GM23338 (cell line): ENCODE measurements at regions not wholly inside any gene's neighbourhood (a gene's known extent, or its start where the extent isn't known, plus 50 kb on each side); places are given as distances from the start of the nearest gene placed in this dataset.

Source experiments
- ATAC-seq: fragments of 200-7000 bp; cut with Tn5 transposase; 3 replicates; pipeline ENCODE4 v1.9.1; 2020
- DNase-seq: peaks from one replicate; pipeline ENCODE4 v3.0.0-alpha.2; 2015; ENCODE audit warnings: low spot score
- H2AFZ ChIP-seq: fragments of 200-600 bp; sonication (generic); 2 replicates; pipeline ENCODE4 v1.8.0; 2016; ENCODE audit warnings: antibody characterized with exemption, mild to moderate bottlenecking, moderate library complexity
- H3F3A ChIP-seq: fragments of 200-600 bp; sonication (generic); replicated peaks from 2 replicates; pipeline ENCODE4 v1.8.0; 2017; ENCODE audit warnings: antibody characterized with exemption, mixed run types, low read depth
- H3K27ac ChIP-seq: fragments of 200-600 bp; sonication (generic); 2 replicates; pipeline ENCODE4 v1.6.1; 2016; ENCODE audit warnings: low read depth
- H3K27me3 ChIP-seq: fragments of 200-600 bp; sonication (generic); 2 replicates; pipeline ENCODE4 v1.8.0; 2016; ENCODE audit warnings: mild to moderate bottlenecking, mixed run types, moderate library complexity; ENCODE audit not compliant: insufficient read depth
- H3K36me3 ChIP-seq: fragments of 200-600 bp; sonication (generic); 2 replicates; pipeline ENCODE4 v1.8.0; 2016; ENCODE audit warnings: mild to moderate bottlenecking; ENCODE audit not compliant: insufficient read depth
- H3K4me1 ChIP-seq: fragments of 200-600 bp; sonication (generic); 2 replicates; pipeline ENCODE4 v1.8.0; 2016; ENCODE audit warnings: mild to moderate bottlenecking, moderate library complexity; ENCODE audit not compliant: insufficient read depth
- H3K4me2 ChIP-seq: fragments of 200-600 bp; sonication (generic); 2 replicates; pipeline ENCODE4 v1.7.1; 2017; ENCODE audit warnings: mixed run types
- H3K4me3 ChIP-seq: fragments of 200-600 bp; sonication (generic); 2 replicates; pipeline ENCODE4 v1.6.1; 2016; ENCODE audit warnings: mixed run types
- H3K79me2 ChIP-seq: fragments of 200-600 bp; sonication (generic); replicated peaks from 2 replicates; pipeline ENCODE4 v1.8.0; 2017; ENCODE audit warnings: mild to moderate bottlenecking; ENCODE audit not compliant: insufficient read depth
- H3K9me2 ChIP-seq: fragments of 200-600 bp; sonication (generic); 2 replicates; pipeline ENCODE4 v1.8.0; 2017; ENCODE audit not compliant: insufficient read depth
- H4K20me1 ChIP-seq: fragments of 200-600 bp; sonication (generic); replicated peaks from 2 replicates; pipeline ENCODE4 v1.8.0; 2017; ENCODE audit warnings: mild to moderate bottlenecking; ENCODE audit not compliant: insufficient read depth
- H3K27ac Mint-ChIP-seq: 2 replicates; pipeline ENCODE4 v1.8.0; 2020; ENCODE audit warnings: inconsistent platforms, mild to moderate bottlenecking, moderate library complexity, mixed read lengths
- H3K27me3 Mint-ChIP-seq: 3 replicates; pipeline ENCODE4 v1.8.0; 2022; ENCODE audit warnings: low read depth, mild to moderate bottlenecking, moderate library complexity, mixed read lengths, inconsistent platforms; ENCODE audit not compliant: insufficient read depth, poor library complexity
- H3K36me3 Mint-ChIP-seq: 3 replicates; pipeline ENCODE4 v1.8.0; 2021; ENCODE audit warnings: low read depth, mild to moderate bottlenecking, inconsistent platforms, moderate library complexity, mixed read lengths
- H3K4me1 Mint-ChIP-seq: 3 replicates; pipeline ENCODE4 v1.8.0; 2020; ENCODE audit warnings: mild to moderate bottlenecking, inconsistent platforms, mixed read lengths
- H3K4me3 Mint-ChIP-seq: 3 replicates; pipeline ENCODE4 v1.8.0; 2021; ENCODE audit warnings: moderate library complexity, mild to moderate bottlenecking, inconsistent platforms, mixed read lengths
- H3K9me3 Mint-ChIP-seq: 3 replicates; pipeline ENCODE4 v1.8.0; 2020; ENCODE audit warnings: moderate library complexity, mild to moderate bottlenecking, inconsistent platforms, mixed read lengths
- CREB1 ChIP-seq: fragments of 250-450 bp; sonication (Bioruptor Pico); IDR thresholded peaks from 2 replicates; pipeline ENCODE4 v1.5.0; 2020; ENCODE audit warnings: low read depth, mild to moderate bottlenecking, moderate library complexity
- EZH2 ChIP-seq: fragments of 200-600 bp; sonication (generic); IDR thresholded peaks from one replicate; pipeline ENCODE4 v1.8.0; 2017; ENCODE audit warnings: antibody characterized with exemption, mild to moderate bottlenecking, low read depth; ENCODE audit not compliant: unreplicated experiment
- EZH2phosphoT487 ChIP-seq: fragments of 200-600 bp; sonication (generic); IDR thresholded peaks from one replicate; pipeline ENCODE4 v1.8.1; 2018; ENCODE audit warnings: antibody characterized with exemption; ENCODE audit not compliant: unreplicated experiment
- JUNB ChIP-seq: IDR thresholded peaks from one replicate; pipeline ENCODE4 v1.6.1; 2016; ENCODE audit warnings: antibody characterized with exemption; ENCODE audit not compliant: unreplicated experiment
- NANOG ChIP-seq: IDR thresholded peaks from 2 replicates; pipeline ENCODE4 v1.6.1; 2016; ENCODE audit warnings: antibody characterized with exemption, borderline replicate concordance
- POLR2AphosphoS5 ChIP-seq: IDR thresholded peaks from 2 replicates; pipeline ENCODE4 v1.6.1; 2016; ENCODE audit warnings: antibody characterized with exemption, low read depth
- STAT1 ChIP-seq: IDR thresholded peaks from one replicate; pipeline ENCODE4 v1.6.1; 2016; ENCODE audit warnings: antibody characterized with exemption; ENCODE audit not compliant: unreplicated experiment
- ZNF114 ChIP-seq: fragments of 250-450 bp; sonication (Bioruptor Pico); IDR thresholded peaks from 2 replicates; pipeline ENCODE4 v1.5.0; 2020; ENCODE audit warnings: mild to moderate bottlenecking, moderate library complexity
- ZNF331 ChIP-seq: fragments of 250-450 bp; sonication (Bioruptor Pico); IDR thresholded peaks from 2 replicates; pipeline ENCODE4 v1.5.0; 2020; ENCODE audit warnings: low read depth, mild to moderate bottlenecking, moderate library complexity
- TF ChIP-seq, protein P1 (sequence below): IDR thresholded peaks from 2 replicates; pipeline ENCODE4 v1.6.1; 2016; ENCODE audit warnings: antibody characterized with exemption
- TF ChIP-seq, protein P2 (sequence below), 2 experiments: fragments of 200-600 bp in 1 of 2; sonication (generic) in 1 of 2; conservative IDR thresholded peaks; 2 replicates each; pipeline versions ENCODE4 v1.5.1 to v1.6.1; 2016 to 2017; ENCODE audit warnings: antibody characterized with exemption in 2 of 2, low read depth in 2 of 2, mild to moderate bottlenecking in 2 of 2, moderate library complexity in 1 of 2
- TF ChIP-seq, protein P3 (sequence below): IDR thresholded peaks from one replicate; pipeline ENCODE4 v1.6.1; 2018; ENCODE audit warnings: antibody characterized with exemption; ENCODE audit not compliant: unreplicated experiment

DNA sequence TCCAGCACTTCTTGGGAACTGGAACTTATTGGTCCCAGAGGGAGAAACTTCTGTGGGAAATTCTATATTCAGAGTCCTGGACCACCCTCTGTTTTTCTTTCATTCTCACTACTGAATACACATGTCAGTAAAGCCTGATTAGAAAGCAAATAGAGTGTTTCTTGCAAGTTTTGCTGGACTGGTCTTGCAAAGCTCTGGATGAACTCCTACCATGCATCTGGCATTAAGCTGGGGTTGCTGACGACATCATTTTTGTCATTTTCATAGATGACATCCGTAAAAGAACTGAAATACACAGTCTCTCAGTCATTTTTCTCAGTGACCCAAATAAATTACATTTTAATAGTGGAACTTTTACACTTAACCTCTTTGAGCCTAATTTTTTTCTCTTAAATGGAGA, 283.2 kb downstream of the DMAC1 start (continued):
- TF ChIP-seq, protein P1, sequence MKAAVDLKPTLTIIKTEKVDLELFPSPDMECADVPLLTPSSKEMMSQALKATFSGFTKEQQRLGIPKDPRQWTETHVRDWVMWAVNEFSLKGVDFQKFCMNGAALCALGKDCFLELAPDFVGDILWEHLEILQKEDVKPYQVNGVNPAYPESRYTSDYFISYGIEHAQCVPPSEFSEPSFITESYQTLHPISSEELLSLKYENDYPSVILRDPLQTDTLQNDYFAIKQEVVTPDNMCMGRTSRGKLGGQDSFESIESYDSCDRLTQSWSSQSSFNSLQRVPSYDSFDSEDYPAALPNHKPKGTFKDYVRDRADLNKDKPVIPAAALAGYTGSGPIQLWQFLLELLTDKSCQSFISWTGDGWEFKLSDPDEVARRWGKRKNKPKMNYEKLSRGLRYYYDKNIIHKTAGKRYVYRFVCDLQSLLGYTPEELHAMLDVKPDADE = no peak
- no peak for TF ChIP-seq ZNF114 (CRISPR knock-in tag)
- no peak for TF ChIP-seq EZH2phosphoT487
- TF ChIP-seq JUNB = no peak
- TF ChIP-seq NANOG = no peak
- no peak for TF ChIP-seq ZNF331 (CRISPR knock-in tag)
- TF ChIP-seq POLR2AphosphoS5 = no peak

DNA sequence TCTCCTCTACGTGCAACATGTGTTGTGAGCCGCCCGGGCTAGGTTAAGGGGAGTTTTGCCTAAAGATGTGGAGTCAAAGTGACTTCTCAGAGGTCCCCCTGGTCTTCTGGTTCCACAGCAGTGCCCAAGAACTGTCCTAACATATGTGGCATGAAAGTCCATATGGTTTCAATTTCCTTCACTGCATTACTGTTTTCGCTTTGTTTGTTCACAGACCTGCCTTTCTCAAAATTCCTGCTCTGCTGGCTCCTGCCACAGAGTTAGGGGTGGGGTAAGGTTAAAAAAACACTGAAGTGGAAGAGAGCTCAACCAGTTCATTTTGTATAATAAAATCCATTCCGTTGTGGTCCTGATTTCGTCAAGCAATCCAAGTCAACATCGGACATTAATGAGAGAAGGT, 289.4 kb downstream of the DMAC1 start:
- no peaks in the 10 kb centered on the region for H3K4me1 Mint-ChIP-seq
- H3K9me3 Mint-ChIP-seq = no peaks in the 10 kb centered on the region
- no peak for DNase-seq
- Histone ChIP-seq H4K20me1 (no peaks in the 10 kb centered on the region), H3F3A (no peaks in the 10 kb centered on the region), H3K4me3 (no peak overlapping the region), H3K36me3 (no peaks in the 10 kb centered on the region), H3K9me2 (no peaks in the 10 kb centered on the region; the same call in 1 of the 2 replicates), H2AFZ (no peak overlapping the region), H3K27me3 (no peaks in the 10 kb centered on the region), H3K4me2 (no peak overlapping the region), H3K27ac (no peak overlapping the region), H3K4me1 (no peaks in the 10 kb centered on the region), H3K79me2 (no peaks in the 10 kb centered on the region)
- H3K4me3 Mint-ChIP-seq = no peak overlapping the region
- no peaks in the 10 kb centered on the region for H3K36me3 Mint-ChIP-seq
- no peaks in the 10 kb centered on the region for H3K27me3 Mint-ChIP-seq
- H3K27ac Mint-ChIP-seq = no peak overlapping the region
- no peak for ATAC-seq
- TF ChIP-seq, protein P2, sequence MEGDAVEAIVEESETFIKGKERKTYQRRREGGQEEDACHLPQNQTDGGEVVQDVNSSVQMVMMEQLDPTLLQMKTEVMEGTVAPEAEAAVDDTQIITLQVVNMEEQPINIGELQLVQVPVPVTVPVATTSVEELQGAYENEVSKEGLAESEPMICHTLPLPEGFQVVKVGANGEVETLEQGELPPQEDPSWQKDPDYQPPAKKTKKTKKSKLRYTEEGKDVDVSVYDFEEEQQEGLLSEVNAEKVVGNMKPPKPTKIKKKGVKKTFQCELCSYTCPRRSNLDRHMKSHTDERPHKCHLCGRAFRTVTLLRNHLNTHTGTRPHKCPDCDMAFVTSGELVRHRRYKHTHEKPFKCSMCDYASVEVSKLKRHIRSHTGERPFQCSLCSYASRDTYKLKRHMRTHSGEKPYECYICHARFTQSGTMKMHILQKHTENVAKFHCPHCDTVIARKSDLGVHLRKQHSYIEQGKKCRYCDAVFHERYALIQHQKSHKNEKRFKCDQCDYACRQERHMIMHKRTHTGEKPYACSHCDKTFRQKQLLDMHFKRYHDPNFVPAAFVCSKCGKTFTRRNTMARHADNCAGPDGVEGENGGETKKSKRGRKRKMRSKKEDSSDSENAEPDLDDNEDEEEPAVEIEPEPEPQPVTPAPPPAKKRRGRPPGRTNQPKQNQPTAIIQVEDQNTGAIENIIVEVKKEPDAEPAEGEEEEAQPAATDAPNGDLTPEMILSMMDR (conservative IDR thresholded peaks at IDR 0.05; ENCODE audit: low read depth in 2 of 2) = no peak
- TF ChIP-seq, protein P1 = no peak
- no peak for TF ChIP-seq EZH2phosphoT487
- TF ChIP-seq NANOG = no peak
- TF ChIP-seq EZH2 = no peak
- TF ChIP-seq, protein P3, sequence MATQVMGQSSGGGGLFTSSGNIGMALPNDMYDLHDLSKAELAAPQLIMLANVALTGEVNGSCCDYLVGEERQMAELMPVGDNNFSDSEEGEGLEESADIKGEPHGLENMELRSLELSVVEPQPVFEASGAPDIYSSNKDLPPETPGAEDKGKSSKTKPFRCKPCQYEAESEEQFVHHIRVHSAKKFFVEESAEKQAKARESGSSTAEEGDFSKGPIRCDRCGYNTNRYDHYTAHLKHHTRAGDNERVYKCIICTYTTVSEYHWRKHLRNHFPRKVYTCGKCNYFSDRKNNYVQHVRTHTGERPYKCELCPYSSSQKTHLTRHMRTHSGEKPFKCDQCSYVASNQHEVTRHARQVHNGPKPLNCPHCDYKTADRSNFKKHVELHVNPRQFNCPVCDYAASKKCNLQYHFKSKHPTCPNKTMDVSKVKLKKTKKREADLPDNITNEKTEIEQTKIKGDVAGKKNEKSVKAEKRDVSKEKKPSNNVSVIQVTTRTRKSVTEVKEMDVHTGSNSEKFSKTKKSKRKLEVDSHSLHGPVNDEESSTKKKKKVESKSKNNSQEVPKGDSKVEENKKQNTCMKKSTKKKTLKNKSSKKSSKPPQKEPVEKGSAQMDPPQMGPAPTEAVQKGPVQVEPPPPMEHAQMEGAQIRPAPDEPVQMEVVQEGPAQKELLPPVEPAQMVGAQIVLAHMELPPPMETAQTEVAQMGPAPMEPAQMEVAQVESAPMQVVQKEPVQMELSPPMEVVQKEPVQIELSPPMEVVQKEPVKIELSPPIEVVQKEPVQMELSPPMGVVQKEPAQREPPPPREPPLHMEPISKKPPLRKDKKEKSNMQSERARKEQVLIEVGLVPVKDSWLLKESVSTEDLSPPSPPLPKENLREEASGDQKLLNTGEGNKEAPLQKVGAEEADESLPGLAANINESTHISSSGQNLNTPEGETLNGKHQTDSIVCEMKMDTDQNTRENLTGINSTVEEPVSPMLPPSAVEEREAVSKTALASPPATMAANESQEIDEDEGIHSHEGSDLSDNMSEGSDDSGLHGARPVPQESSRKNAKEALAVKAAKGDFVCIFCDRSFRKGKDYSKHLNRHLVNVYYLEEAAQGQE = no peak
- TF ChIP-seq STAT1 = no peak
- no peak for TF ChIP-seq POLR2AphosphoS5
- TF ChIP-seq ZNF114 (CRISPR knock-in tag) = no peak
- TF ChIP-seq ZNF331 (CRISPR knock-in tag) = no peak
- no peak for TF ChIP-seq CREB1
- TF ChIP-seq JUNB = no peak
